GM23338 (cell line): ENCODE measurements at regions not wholly inside any gene's neighbourhood (a gene's known extent, or its start where the extent isn't known, plus 50 kb on each side); places are given as distances from the start of the nearest gene placed in this dataset.

Experiments
- CREB1 ChIP-seq: fragments of 250-450 bp; sonication (Bioruptor Pico); IDR thresholded peaks from 2 replicates; pipeline ENCODE4 v1.5.0; 2020; ENCODE audit warnings: low read depth, mild to moderate bottlenecking, moderate library complexity
- CTCF ChIP-seq, 2 experiments: fragments of 200-600 bp in 1 of 2; sonication (generic) in 1 of 2; conservative IDR thresholded peaks; 2 replicates each; pipeline versions ENCODE4 v1.5.1 to v1.6.1; 2016 to 2017; ENCODE audit warnings: antibody characterized with exemption in 2 of 2, low read depth in 2 of 2, mild to moderate bottlenecking in 2 of 2, moderate library complexity in 1 of 2
- EZH2 ChIP-seq: fragments of 200-600 bp; sonication (generic); IDR thresholded peaks from one replicate; pipeline ENCODE4 v1.8.0; 2017; ENCODE audit warnings: antibody characterized with exemption, mild to moderate bottlenecking, low read depth; ENCODE audit not compliant: unreplicated experiment
- EZH2phosphoT487 ChIP-seq: fragments of 200-600 bp; sonication (generic); IDR thresholded peaks from one replicate; pipeline ENCODE4 v1.8.1; 2018; ENCODE audit warnings: antibody characterized with exemption; ENCODE audit not compliant: unreplicated experiment
- JUNB ChIP-seq: IDR thresholded peaks from one replicate; pipeline ENCODE4 v1.6.1; 2016; ENCODE audit warnings: antibody characterized with exemption; ENCODE audit not compliant: unreplicated experiment
- NANOG ChIP-seq: IDR thresholded peaks from 2 replicates; pipeline ENCODE4 v1.6.1; 2016; ENCODE audit warnings: antibody characterized with exemption, borderline replicate concordance
- POLR2AphosphoS5 ChIP-seq: IDR thresholded peaks from 2 replicates; pipeline ENCODE4 v1.6.1; 2016; ENCODE audit warnings: antibody characterized with exemption, low read depth
- REST ChIP-seq: IDR thresholded peaks from one replicate; pipeline ENCODE4 v1.6.1; 2018; ENCODE audit warnings: antibody characterized with exemption; ENCODE audit not compliant: unreplicated experiment
- STAT1 ChIP-seq: IDR thresholded peaks from one replicate; pipeline ENCODE4 v1.6.1; 2016; ENCODE audit warnings: antibody characterized with exemption; ENCODE audit not compliant: unreplicated experiment
- ZNF114 ChIP-seq: fragments of 250-450 bp; sonication (Bioruptor Pico); IDR thresholded peaks from 2 replicates; pipeline ENCODE4 v1.5.0; 2020; ENCODE audit warnings: mild to moderate bottlenecking, moderate library complexity
- TF ChIP-seq, protein P1 (sequence below): fragments of 250-450 bp; sonication (Bioruptor Pico); IDR thresholded peaks from 2 replicates; pipeline ENCODE4 v1.5.0; 2020; ENCODE audit warnings: mild to moderate bottlenecking, moderate library complexity
- TF ChIP-seq, protein P2 (sequence below): IDR thresholded peaks from 2 replicates; pipeline ENCODE4 v1.6.1; 2016; ENCODE audit warnings: antibody characterized with exemption

DNA sequence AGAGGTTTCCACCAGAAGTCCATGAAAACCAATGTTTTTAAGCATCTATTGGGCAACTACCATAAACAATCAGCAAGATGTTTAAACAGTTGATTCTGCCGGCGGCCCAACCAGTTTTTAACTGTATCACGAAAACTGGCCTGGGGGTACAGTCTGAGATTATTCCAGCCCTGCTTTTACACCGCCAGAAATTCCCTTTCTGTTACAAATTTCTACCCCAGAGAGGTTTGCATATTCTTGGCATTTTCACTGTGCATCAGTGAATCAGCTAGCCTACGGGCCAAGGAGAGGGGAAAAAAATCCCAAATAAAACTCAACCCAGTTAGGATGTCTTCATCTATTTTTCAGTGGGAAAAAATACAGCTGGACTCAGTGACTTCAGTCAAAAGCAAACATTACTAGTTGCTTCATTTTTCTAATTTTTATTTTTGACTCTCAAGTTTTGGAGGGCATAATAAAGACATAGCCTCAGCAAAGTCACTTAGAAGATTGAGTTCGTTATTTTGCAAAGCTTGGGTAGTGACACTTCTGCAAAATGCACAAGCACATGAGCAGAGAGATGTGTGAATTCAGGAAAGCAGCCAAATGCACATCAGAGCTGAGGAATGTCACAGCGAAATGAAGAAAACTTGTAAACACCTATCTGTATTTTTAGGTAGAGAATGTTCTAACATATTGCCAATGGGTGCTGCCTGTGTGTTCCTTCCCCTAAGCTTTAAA, 167.8 kb upstream of the GK2 start:
- TF ChIP-seq CTCF (conservative IDR thresholded peaks at IDR 0.05; ENCODE audit: low read depth in 2 of 2), result no peak
- no peak for TF ChIP-seq POLR2AphosphoS5
- no peak for TF ChIP-seq EZH2
- TF ChIP-seq, protein P1, sequence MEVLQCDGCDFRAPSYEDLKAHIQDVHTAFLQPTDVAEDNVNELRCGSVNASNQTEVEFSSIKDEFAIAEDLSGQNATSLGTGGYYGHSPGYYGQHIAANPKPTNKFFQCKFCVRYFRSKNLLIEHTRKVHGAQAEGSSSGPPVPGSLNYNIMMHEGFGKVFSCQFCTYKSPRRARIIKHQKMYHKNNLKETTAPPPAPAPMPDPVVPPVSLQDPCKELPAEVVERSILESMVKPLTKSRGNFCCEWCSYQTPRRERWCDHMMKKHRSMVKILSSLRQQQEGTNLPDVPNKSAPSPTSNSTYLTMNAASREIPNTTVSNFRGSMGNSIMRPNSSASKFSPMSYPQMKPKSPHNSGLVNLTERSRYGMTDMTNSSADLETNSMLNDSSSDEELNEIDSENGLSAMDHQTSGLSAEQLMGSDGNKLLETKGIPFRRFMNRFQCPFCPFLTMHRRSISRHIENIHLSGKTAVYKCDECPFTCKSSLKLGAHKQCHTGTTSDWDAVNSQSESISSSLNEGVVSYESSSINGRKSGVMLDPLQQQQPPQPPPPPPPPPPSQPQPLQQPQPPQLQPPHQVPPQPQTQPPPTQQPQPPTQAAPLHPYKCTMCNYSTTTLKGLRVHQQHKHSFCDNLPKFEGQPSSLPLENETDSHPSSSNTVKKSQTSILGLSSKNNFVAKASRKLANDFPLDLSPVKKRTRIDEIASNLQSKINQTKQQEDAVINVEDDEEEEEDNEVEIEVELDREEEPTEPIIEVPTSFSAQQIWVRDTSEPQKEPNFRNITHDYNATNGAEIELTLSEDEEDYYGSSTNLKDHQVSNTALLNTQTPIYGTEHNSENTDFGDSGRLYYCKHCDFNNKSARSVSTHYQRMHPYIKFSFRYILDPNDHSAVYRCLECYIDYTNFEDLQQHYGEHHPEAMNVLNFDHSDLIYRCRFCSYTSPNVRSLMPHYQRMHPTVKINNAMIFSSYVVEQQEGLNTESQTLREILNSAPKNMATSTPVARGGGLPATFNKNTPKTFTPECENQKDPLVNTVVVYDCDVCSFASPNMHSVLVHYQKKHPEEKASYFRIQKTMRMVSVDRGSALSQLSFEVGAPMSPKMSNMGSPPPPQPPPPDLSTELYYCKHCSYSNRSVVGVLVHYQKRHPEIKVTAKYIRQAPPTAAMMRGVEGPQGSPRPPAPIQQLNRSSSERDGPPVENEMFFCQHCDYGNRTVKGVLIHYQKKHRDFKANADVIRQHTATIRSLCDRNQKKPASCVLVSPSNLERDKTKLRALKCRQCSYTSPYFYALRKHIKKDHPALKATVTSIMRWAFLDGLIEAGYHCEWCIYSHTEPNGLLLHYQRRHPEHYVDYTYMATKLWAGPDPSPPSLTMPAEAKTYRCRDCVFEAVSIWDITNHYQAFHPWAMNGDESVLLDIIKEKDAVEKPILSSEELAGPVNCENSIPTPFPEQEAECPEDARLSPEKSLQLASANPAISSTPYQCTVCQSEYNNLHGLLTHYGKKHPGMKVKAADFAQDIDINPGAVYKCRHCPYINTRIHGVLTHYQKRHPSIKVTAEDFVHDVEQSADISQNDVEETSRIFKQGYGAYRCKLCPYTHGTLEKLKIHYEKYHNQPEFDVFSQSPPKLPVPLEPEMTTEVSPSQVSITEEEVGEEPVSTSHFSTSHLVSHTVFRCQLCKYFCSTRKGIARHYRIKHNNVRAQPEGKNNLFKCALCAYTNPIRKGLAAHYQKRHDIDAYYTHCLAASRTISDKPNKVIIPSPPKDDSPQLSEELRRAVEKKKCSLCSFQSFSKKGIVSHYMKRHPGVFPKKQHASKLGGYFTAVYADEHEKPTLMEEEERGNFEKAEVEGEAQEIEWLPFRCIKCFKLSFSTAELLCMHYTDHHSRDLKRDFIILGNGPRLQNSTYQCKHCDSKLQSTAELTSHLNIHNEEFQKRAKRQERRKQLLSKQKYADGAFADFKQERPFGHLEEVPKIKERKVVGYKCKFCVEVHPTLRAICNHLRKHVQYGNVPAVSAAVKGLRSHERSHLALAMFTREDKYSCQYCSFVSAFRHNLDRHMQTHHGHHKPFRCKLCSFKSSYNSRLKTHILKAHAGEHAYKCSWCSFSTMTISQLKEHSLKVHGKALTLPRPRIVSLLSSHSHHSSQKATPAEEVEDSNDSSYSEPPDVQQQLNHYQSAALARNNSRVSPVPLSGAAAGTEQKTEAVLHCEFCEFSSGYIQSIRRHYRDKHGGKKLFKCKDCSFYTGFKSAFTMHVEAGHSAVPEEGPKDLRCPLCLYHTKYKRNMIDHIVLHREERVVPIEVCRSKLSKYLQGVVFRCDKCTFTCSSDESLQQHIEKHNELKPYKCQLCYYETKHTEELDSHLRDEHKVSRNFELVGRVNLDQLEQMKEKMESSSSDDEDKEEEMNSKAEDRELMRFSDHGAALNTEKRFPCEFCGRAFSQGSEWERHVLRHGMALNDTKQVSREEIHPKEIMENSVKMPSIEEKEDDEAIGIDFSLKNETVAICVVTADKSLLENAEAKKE, result no peak
- no peak for TF ChIP-seq ZNF114 (CRISPR knock-in tag)
- TF ChIP-seq REST, result no peak
- no peak for TF ChIP-seq EZH2phosphoT487
- no peak for TF ChIP-seq CREB1 (CRISPR knock-in tag)
- no peak for TF ChIP-seq STAT1
- no peak for TF ChIP-seq NANOG
- TF ChIP-seq, protein P2, sequence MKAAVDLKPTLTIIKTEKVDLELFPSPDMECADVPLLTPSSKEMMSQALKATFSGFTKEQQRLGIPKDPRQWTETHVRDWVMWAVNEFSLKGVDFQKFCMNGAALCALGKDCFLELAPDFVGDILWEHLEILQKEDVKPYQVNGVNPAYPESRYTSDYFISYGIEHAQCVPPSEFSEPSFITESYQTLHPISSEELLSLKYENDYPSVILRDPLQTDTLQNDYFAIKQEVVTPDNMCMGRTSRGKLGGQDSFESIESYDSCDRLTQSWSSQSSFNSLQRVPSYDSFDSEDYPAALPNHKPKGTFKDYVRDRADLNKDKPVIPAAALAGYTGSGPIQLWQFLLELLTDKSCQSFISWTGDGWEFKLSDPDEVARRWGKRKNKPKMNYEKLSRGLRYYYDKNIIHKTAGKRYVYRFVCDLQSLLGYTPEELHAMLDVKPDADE, result no peak
- TF ChIP-seq JUNB, result no peak
